ENCODE measurements at regions not wholly inside any gene's neighbourhood (a gene's known extent, or its start where the extent isn't known, plus 50 kb on each side); places are given as distances from the start of the nearest gene placed in this dataset.
A peak's percentile ranks its signal among the peaks of the same experiment; 100 is the strongest.

GRCh38 chr2:228642861-228643260, 461.4 kb upstream of the SPHKAP start:
- no peaks in the 10 kb centered on the region for H3K9me3 Mint-ChIP-seq
- no peak overlapping the region for H3K4me3 Mint-ChIP-seq

GRCh38 chr2:228630786-228631185, 449.3 kb upstream of the SPHKAP start:
- TF ChIP-seq CTCF (conservative IDR thresholded peaks at IDR 0.05) = no peak
- DNase-seq (ENCODE audit: low read depth, low spot score) = no peak
- H3K4me1 Mint-ChIP-seq = peaks cover 35% of the 10 kb centered on the region
- H3K27me3 Mint-ChIP-seq (ENCODE audit: low read depth) = no peaks in the 10 kb centered on the region
- H3K27ac Mint-ChIP-seq (ENCODE audit: unreplicated experiment) = no peak overlapping the region
- no peak overlapping the region for H3K4me3 Mint-ChIP-seq
- peaks cover 3% of the 10 kb centered on the region for H3K9me3 Mint-ChIP-seq
- H3K36me3 Mint-ChIP-seq (ENCODE audit: low read depth) = no peaks in the 10 kb centered on the region

More at GRCh38 chr2:228642861-228643260, 461.4 kb upstream of the SPHKAP start:
- H3K36me3 Mint-ChIP-seq (ENCODE audit: low read depth) = no peaks in the 10 kb centered on the region
- DNase-seq (ENCODE audit: low read depth, low spot score) = no peak
- no peaks in the 10 kb centered on the region for H3K27me3 Mint-ChIP-seq (ENCODE audit: low read depth)
- no peaks in the 10 kb centered on the region for H3K4me1 Mint-ChIP-seq
- no peak overlapping the region for H3K27ac Mint-ChIP-seq (ENCODE audit: unreplicated experiment)
- no peak for TF ChIP-seq CTCF (conservative IDR thresholded peaks at IDR 0.05)

- Mint-ChIP-seq H3K4me3 (no peak overlapping the region), H3K36me3 (ENCODE audit: low read depth) (no peaks in the 10 kb centered on the region), H3K4me1 (peaks cover 47% of the 10 kb centered on the region), H3K9me3 (peaks cover 3% of the 10 kb centered on the region), H3K27me3 (ENCODE audit: low read depth) (no peaks in the 10 kb centered on the region), H3K27ac (ENCODE audit: unreplicated experiment) (no peak overlapping the region)
- no peak for DNase-seq (ENCODE audit: low read depth, low spot score)
- no peak for TF ChIP-seq CTCF (conservative IDR thresholded peaks at IDR 0.05)
Observed at GRCh38 chr2:228629251-228629650, 447.8 kb upstream of the SPHKAP start.

GRCh38 chr2:228628682-228629081, 447.2 kb upstream of the SPHKAP start:
- no peaks in the 10 kb centered on the region for H3K36me3 Mint-ChIP-seq (ENCODE audit: low read depth)
- no peaks in the 10 kb centered on the region for H3K27me3 Mint-ChIP-seq (ENCODE audit: low read depth)
- H3K9me3 Mint-ChIP-seq = peaks cover 3% of the 10 kb centered on the region
- TF ChIP-seq CTCF (conservative IDR thresholded peaks at IDR 0.05) = no peak
- no peak overlapping the region for H3K4me3 Mint-ChIP-seq
- DNase-seq (ENCODE audit: low read depth, low spot score) = no peak
- H3K27ac Mint-ChIP-seq (ENCODE audit: unreplicated experiment) = no peak overlapping the region
- H3K4me1 Mint-ChIP-seq = peaks cover 47% of the 10 kb centered on the region

GRCh38 chr2:228627510-228627909, 446.0 kb upstream of the SPHKAP start:
- no peaks in the 10 kb centered on the region for H3K27me3 Mint-ChIP-seq (ENCODE audit: low read depth)
- peaks cover 3% of the 10 kb centered on the region for H3K9me3 Mint-ChIP-seq
- H3K27ac Mint-ChIP-seq (ENCODE audit: unreplicated experiment) = no peak overlapping the region
- peaks cover 47% of the 10 kb centered on the region for H3K4me1 Mint-ChIP-seq
- no peaks in the 10 kb centered on the region for H3K36me3 Mint-ChIP-seq (ENCODE audit: low read depth)
- DNase-seq (ENCODE audit: low read depth, low spot score) = no peak
- no peak for TF ChIP-seq CTCF (conservative IDR thresholded peaks at IDR 0.05)
- no peak overlapping the region for H3K4me3 Mint-ChIP-seq

- no peak for DNase-seq (ENCODE audit: low read depth, low spot score)
- Mint-ChIP-seq H3K27me3 (ENCODE audit: low read depth) (no peaks in the 10 kb centered on the region), H3K4me1 (peaks cover 44% of the 10 kb centered on the region), H3K27ac (ENCODE audit: unreplicated experiment) (peak overlapping the region; percentile 55), H3K36me3 (ENCODE audit: low read depth) (no peaks in the 10 kb centered on the region), H3K4me3 (peak overlapping the region; percentile 14), H3K9me3 (peaks cover 3% of the 10 kb centered on the region)
- TF ChIP-seq CTCF (conservative IDR thresholded peaks at IDR 0.05) = no peak
Observed at GRCh38 chr2:228625481-228625880, 444.0 kb upstream of the SPHKAP start.

Data from neural crest cell (in vitro differentiated cells).